GM21723 (cell line): ENCODE measurements at regions not wholly inside any gene's neighbourhood (a gene's known extent, or its start where the extent isn't known, plus 50 kb on each side); places are given as distances from the start of the nearest gene placed in this dataset.
"Not testable (repeated sequence)": the region's sequence is repeated elsewhere in the genome, so short reads cannot be mapped to it uniquely, and the experiment has no call there.

Source experiments
- ATAC-seq: cut with Tn5 transposase; IDR thresholded peaks from one replicate; pipeline ENCODE4 v1.9.1; 2021; ENCODE audit warnings: mild to moderate bottlenecking, moderate library complexity; ENCODE audit not compliant: unreplicated experiment

GRCh38 chr12:127963933-127964332 is 303.0 kb upstream of the TMEM132C start:
- ATAC-seq = no peak

GRCh38 chr12:127964717-127965116 is 302.3 kb upstream of the TMEM132C start:
- no peak for ATAC-seq

- no peak for ATAC-seq
These were observed 300.6 kb upstream of the TMEM132C start for GRCh38 chr12:127966331-127966730.

GRCh38 chr12:127970491-127970890 is 296.5 kb upstream of the TMEM132C start:
- ATAC-seq = no peak

- ATAC-seq = no peak
These were observed 286.4 kb upstream of the TMEM132C start for GRCh38 chr12:127980585-127980984.

- ATAC-seq = no peak
These were observed 285.1 kb upstream of the TMEM132C start for GRCh38 chr12:127981875-127982274.

- ATAC-seq = not testable (repeated sequence)
These were observed 283.7 kb upstream of the TMEM132C start for GRCh38 chr12:127983213-127983791.

GRCh38 chr12:127984386-127985055 is 282.4 kb upstream of the TMEM132C start:
- ATAC-seq = no peak

GRCh38 chr12:127987199-127987901 is 279.6 kb upstream of the TMEM132C start:
- ATAC-seq = no peak

- no peak for ATAC-seq
These were observed 275.5 kb upstream of the TMEM132C start for GRCh38 chr12:127991485-127991884.

- ATAC-seq = no peak
These were observed 268.0 kb upstream of the TMEM132C start for GRCh38 chr12:127998988-127999387.

- ATAC-seq = no peak
These were observed 262.5 kb upstream of the TMEM132C start for GRCh38 chr12:128004383-128004938.

GRCh38 chr12:128007250-128007649 is 259.7 kb upstream of the TMEM132C start:
- ATAC-seq = no peak

- ATAC-seq = no peak
These were observed 258.6 kb upstream of the TMEM132C start for GRCh38 chr12:128008341-128008740.

GRCh38 chr12:128009108-128009507 is 257.9 kb upstream of the TMEM132C start:
- ATAC-seq = no peak

- no peak for ATAC-seq
These were observed 254.9 kb upstream of the TMEM132C start for GRCh38 chr12:128012110-128012509.

- no peak for ATAC-seq
These were observed 251.7 kb upstream of the TMEM132C start for GRCh38 chr12:128015276-128015675.

GRCh38 chr12:128018067-128018466 is 248.9 kb upstream of the TMEM132C start:
- ATAC-seq = no peak

- ATAC-seq = no peak
These were observed 246.9 kb upstream of the TMEM132C start for GRCh38 chr12:128019996-128020544.

GRCh38 chr12:128021561-128021960 is 245.4 kb upstream of the TMEM132C start:
- ATAC-seq = no peak

- no peak for ATAC-seq
These were observed 241.3 kb upstream of the TMEM132C start for GRCh38 chr12:128025589-128026245.
